ENCODE measurements at regions not wholly inside any gene's neighbourhood (a gene's known extent, or its start where the extent isn't known, plus 50 kb on each side); places are given as distances from the start of the nearest gene placed in this dataset.
A peak's percentile ranks its signal among the peaks of the same experiment; 100 is the strongest.

- H3K36me3 ChIP-seq (ENCODE audit: control insufficient read depth in 1 of 2, insufficient read depth in 2 of 2, low read length in 2 of 2) = no peaks in the 10 kb centered on the region
- H3K4me3 ChIP-seq (ENCODE audit: low read depth in 1 of 2, low read length in 2 of 2) = no peak overlapping the region
- H3K4me1 ChIP-seq (ENCODE audit: control insufficient read depth in 1 of 2, insufficient read depth in 2 of 2, low read length in 2 of 2) = peaks cover 0 to 6% of the 10 kb centered on the region in 2 donors
- H3K27me3 ChIP-seq (ENCODE audit: low read depth, low read length) = no peaks in the 10 kb centered on the region
- no peak overlapping the region for H3K27ac ChIP-seq (ENCODE audit: low read length)
- no peaks in the 10 kb centered on the region for H3K9me3 ChIP-seq (ENCODE audit: control insufficient read depth in 1 of 2, low read length in 2 of 2)
Measured at GRCh38 chr5:68961762-68962161, 132.1 kb upstream of the SLC30A5 start.

- H3K9me3 ChIP-seq (ENCODE audit: control insufficient read depth in 1 of 2, low read length in 2 of 2) = no peaks in the 10 kb centered on the region
- H3K36me3 ChIP-seq (ENCODE audit: control insufficient read depth in 1 of 2, insufficient read depth in 2 of 2, low read length in 2 of 2) = no peaks in the 10 kb centered on the region
- peak overlapping the region; percentile 9 for H3K27ac ChIP-seq (ENCODE audit: low read length)
- no peaks in the 10 kb centered on the region for H3K27me3 ChIP-seq (ENCODE audit: low read depth, low read length)
- peaks cover 0 to 6% of the 10 kb centered on the region in 2 donors for H3K4me1 ChIP-seq (ENCODE audit: control insufficient read depth in 1 of 2, insufficient read depth in 2 of 2, low read length in 2 of 2)
- no peak overlapping the region for H3K4me3 ChIP-seq (ENCODE audit: low read depth in 1 of 2, low read length in 2 of 2)
Measured at GRCh38 chr5:68962757-68963484, 130.9 kb upstream of the SLC30A5 start.

- H3K4me1 ChIP-seq (ENCODE audit: control insufficient read depth in 1 of 2, insufficient read depth in 2 of 2, low read length in 2 of 2) = peaks cover 0 to 6% of the 10 kb centered on the region in 2 donors
- H3K27ac ChIP-seq (ENCODE audit: low read length) = no peak overlapping the region
Measured at GRCh38 chr5:68964679-68965078, 129.1 kb upstream of the SLC30A5 start.

GRCh38 chr5:68965926-68966325 lies 127.9 kb upstream of the SLC30A5 start:
- no peak overlapping the region for H3K27ac ChIP-seq (ENCODE audit: low read length)
- H3K4me3 ChIP-seq (ENCODE audit: low read depth in 1 of 2, low read length in 2 of 2) = no peak overlapping the region
- H3K27me3 ChIP-seq (ENCODE audit: low read depth, low read length) = no peaks in the 10 kb centered on the region
- no peaks in the 10 kb centered on the region for H3K36me3 ChIP-seq (ENCODE audit: control insufficient read depth in 1 of 2, insufficient read depth in 2 of 2, low read length in 2 of 2)
- H3K4me1 ChIP-seq (ENCODE audit: control insufficient read depth in 1 of 2, insufficient read depth in 2 of 2, low read length in 2 of 2) = peaks cover 0 to 6% of the 10 kb centered on the region in 2 donors
- H3K9me3 ChIP-seq (ENCODE audit: control insufficient read depth in 1 of 2, low read length in 2 of 2) = no peaks in the 10 kb centered on the region

More at GRCh38 chr5:68964679-68965078, 129.1 kb upstream of the SLC30A5 start:
- Histone ChIP-seq H3K36me3 (ENCODE audit: control insufficient read depth in 1 of 2, insufficient read depth in 2 of 2, low read length in 2 of 2) (no peaks in the 10 kb centered on the region), H3K4me3 (ENCODE audit: low read depth in 1 of 2, low read length in 2 of 2) (no peak overlapping the region), H3K27me3 (ENCODE audit: low read depth, low read length) (no peaks in the 10 kb centered on the region), H3K9me3 (ENCODE audit: control insufficient read depth in 1 of 2, low read length in 2 of 2) (no peaks in the 10 kb centered on the region)

GRCh38 chr5:68966596-68966995 lies 127.2 kb upstream of the SLC30A5 start:
- Histone ChIP-seq H3K4me1 (ENCODE audit: control insufficient read depth in 1 of 2, insufficient read depth in 2 of 2, low read length in 2 of 2) (peaks cover 0 to 6% of the 10 kb centered on the region in 2 donors), H3K36me3 (ENCODE audit: control insufficient read depth in 1 of 2, insufficient read depth in 2 of 2, low read length in 2 of 2) (no peaks in the 10 kb centered on the region), H3K9me3 (ENCODE audit: control insufficient read depth in 1 of 2, low read length in 2 of 2) (no peaks in the 10 kb centered on the region), H3K27me3 (ENCODE audit: low read depth, low read length) (no peaks in the 10 kb centered on the region), H3K4me3 (ENCODE audit: low read depth in 1 of 2, low read length in 2 of 2) (no peak overlapping the region), H3K27ac (ENCODE audit: low read length) (no peak overlapping the region)

GRCh38 chr5:68968429-68968828 lies 125.4 kb upstream of the SLC30A5 start:
- no peak overlapping the region for H3K27ac ChIP-seq (ENCODE audit: low read length)
- H3K4me1 ChIP-seq (ENCODE audit: control insufficient read depth in 1 of 2, insufficient read depth in 2 of 2, low read length in 2 of 2) = no peaks in the 10 kb centered on the region
- no peaks in the 10 kb centered on the region for H3K36me3 ChIP-seq (ENCODE audit: control insufficient read depth in 1 of 2, insufficient read depth in 2 of 2, low read length in 2 of 2)
- H3K9me3 ChIP-seq (ENCODE audit: control insufficient read depth in 1 of 2, low read length in 2 of 2) = no peaks in the 10 kb centered on the region
- no peak overlapping the region for H3K4me3 ChIP-seq (ENCODE audit: low read depth in 1 of 2, low read length in 2 of 2)
- no peaks in the 10 kb centered on the region for H3K27me3 ChIP-seq (ENCODE audit: low read depth, low read length)

GRCh38 chr5:68970617-68971016 lies 123.2 kb upstream of the SLC30A5 start:
- Histone ChIP-seq H3K27me3 (ENCODE audit: low read depth, low read length) (no peaks in the 10 kb centered on the region), H3K4me3 (ENCODE audit: low read depth in 1 of 2, low read length in 2 of 2) (no peak overlapping the region), H3K9me3 (ENCODE audit: control insufficient read depth in 1 of 2, low read length in 2 of 2) (no peaks in the 10 kb centered on the region), H3K36me3 (ENCODE audit: control insufficient read depth in 1 of 2, insufficient read depth in 2 of 2, low read length in 2 of 2) (no peaks in the 10 kb centered on the region), H3K27ac (ENCODE audit: low read length) (no peak overlapping the region), H3K4me1 (ENCODE audit: control insufficient read depth in 1 of 2, insufficient read depth in 2 of 2, low read length in 2 of 2) (no peaks in the 10 kb centered on the region)

GRCh38 chr5:68973696-68974095 lies 120.1 kb upstream of the SLC30A5 start:
- Histone ChIP-seq H3K4me3 (ENCODE audit: low read depth in 1 of 2, low read length in 2 of 2) (no peak overlapping the region), H3K4me1 (ENCODE audit: control insufficient read depth in 1 of 2, insufficient read depth in 2 of 2, low read length in 2 of 2) (no peaks in the 10 kb centered on the region), H3K27me3 (ENCODE audit: low read depth, low read length) (no peaks in the 10 kb centered on the region), H3K36me3 (ENCODE audit: control insufficient read depth in 1 of 2, insufficient read depth in 2 of 2, low read length in 2 of 2) (no peaks in the 10 kb centered on the region), H3K27ac (ENCODE audit: low read length) (no peak overlapping the region), H3K9me3 (ENCODE audit: control insufficient read depth in 1 of 2, low read length in 2 of 2) (peaks cover 0 to 5% of the 10 kb centered on the region in 2 donors)

- Histone ChIP-seq H3K4me1 (ENCODE audit: control insufficient read depth in 1 of 2, insufficient read depth in 2 of 2, low read length in 2 of 2) (no peaks in the 10 kb centered on the region), H3K27me3 (ENCODE audit: low read depth, low read length) (no peaks in the 10 kb centered on the region), H3K4me3 (ENCODE audit: low read depth in 1 of 2, low read length in 2 of 2) (no peak overlapping the region), H3K27ac (ENCODE audit: low read length) (no peak overlapping the region), H3K9me3 (ENCODE audit: control insufficient read depth in 1 of 2, low read length in 2 of 2) (no peaks in the 10 kb centered on the region), H3K36me3 (ENCODE audit: control insufficient read depth in 1 of 2, insufficient read depth in 2 of 2, low read length in 2 of 2) (no peaks in the 10 kb centered on the region)
Measured at GRCh38 chr5:68983043-68983442, 110.8 kb upstream of the SLC30A5 start.

- Histone ChIP-seq H3K4me3 (ENCODE audit: low read depth in 1 of 2, low read length in 2 of 2) (no peak overlapping the region), H3K9me3 (ENCODE audit: control insufficient read depth in 1 of 2, low read length in 2 of 2) (no peaks in the 10 kb centered on the region), H3K4me1 (ENCODE audit: control insufficient read depth in 1 of 2, insufficient read depth in 2 of 2, low read length in 2 of 2) (no peaks in the 10 kb centered on the region), H3K27ac (ENCODE audit: low read length) (no peak overlapping the region), H3K27me3 (ENCODE audit: low read depth, low read length) (no peaks in the 10 kb centered on the region), H3K36me3 (ENCODE audit: control insufficient read depth in 1 of 2, insufficient read depth in 2 of 2, low read length in 2 of 2) (no peaks in the 10 kb centered on the region)
Measured at GRCh38 chr5:68983959-68984358, 109.9 kb upstream of the SLC30A5 start.

GRCh38 chr5:68991279-68992084 lies 102.3 kb upstream of the SLC30A5 start:
- Histone ChIP-seq H3K4me1 (ENCODE audit: control insufficient read depth in 1 of 2, insufficient read depth in 2 of 2, low read length in 2 of 2) (no peaks in the 10 kb centered on the region), H3K9me3 (ENCODE audit: control insufficient read depth in 1 of 2, low read length in 2 of 2) (no peaks in the 10 kb centered on the region), H3K27me3 (ENCODE audit: low read depth, low read length) (no peaks in the 10 kb centered on the region), H3K4me3 (ENCODE audit: low read depth in 1 of 2, low read length in 2 of 2) (no peak overlapping the region), H3K27ac (ENCODE audit: low read length) (no peak overlapping the region), H3K36me3 (ENCODE audit: control insufficient read depth in 1 of 2, insufficient read depth in 2 of 2, low read length in 2 of 2) (no peaks in the 10 kb centered on the region)
